ENCODE measurements at regions not wholly inside any gene's neighbourhood (a gene's known extent, or its start where the extent isn't known, plus 50 kb on each side); places are given as distances from the start of the nearest gene placed in this dataset.

- TF ChIP-seq REST (IDR thresholded peaks at IDR 0.05; ENCODE audit: insufficient read depth in 1 of 2, low read depth in 2 of 2, low read length in 2 of 2) (no peak), SIN3A (IDR thresholded peaks at IDR 0.05; ENCODE audit: borderline replicate concordance, insufficient read depth, low read length) (no peak), POLR2AphosphoS5 (IDR thresholded peaks at IDR 0.05; ENCODE audit: low read depth, low read length) (no peak)
Measured at GRCh38 chr5:60205071-60205470, 311.5 kb upstream of the PDE4D start.

- TF ChIP-seq FOXP2 (optimal IDR thresholded peaks at IDR 0.05; ENCODE audit: borderline replicate concordance, extremely low read depth, extremely low read length, insufficient read depth) (no peak), POLR2AphosphoS5 (IDR thresholded peaks at IDR 0.05; ENCODE audit: low read depth, low read length) (no peak), SIN3A (IDR thresholded peaks at IDR 0.05; ENCODE audit: borderline replicate concordance, insufficient read depth, low read length) (no peak), TAF1 (IDR thresholded peaks at IDR 0.05; ENCODE audit: borderline replicate concordance, insufficient read depth, low read length) (no peak), REST (IDR thresholded peaks at IDR 0.05; ENCODE audit: insufficient read depth in 1 of 2, low read depth in 2 of 2, low read length in 2 of 2) (no peak)
Measured at GRCh38 chr5:60196385-60197113, 303.0 kb upstream of the PDE4D start.

GRCh38 chr5:60195551-60195950 lies 302.0 kb upstream of the PDE4D start:
- no peak for TF ChIP-seq POLR2AphosphoS5 (IDR thresholded peaks at IDR 0.05; ENCODE audit: low read depth, low read length)
- TF ChIP-seq SIN3A (IDR thresholded peaks at IDR 0.05; ENCODE audit: borderline replicate concordance, insufficient read depth, low read length), result no peak
- no peak for TF ChIP-seq REST (IDR thresholded peaks at IDR 0.05; ENCODE audit: insufficient read depth in 1 of 2, low read depth in 2 of 2, low read length in 2 of 2)
- TF ChIP-seq TAF1 (IDR thresholded peaks at IDR 0.05; ENCODE audit: borderline replicate concordance, insufficient read depth, low read length), result no peak
- TF ChIP-seq FOXP2 (optimal IDR thresholded peaks at IDR 0.05; ENCODE audit: borderline replicate concordance, extremely low read depth, extremely low read length, insufficient read depth), result no peak

GRCh38 chr5:60195083-60195482 lies 301.6 kb upstream of the PDE4D start:
- no peak for TF ChIP-seq TAF1 (IDR thresholded peaks at IDR 0.05; ENCODE audit: borderline replicate concordance, insufficient read depth, low read length)
- TF ChIP-seq REST (IDR thresholded peaks at IDR 0.05; ENCODE audit: insufficient read depth in 1 of 2, low read depth in 2 of 2, low read length in 2 of 2), result no peak
- no peak for TF ChIP-seq POLR2AphosphoS5 (IDR thresholded peaks at IDR 0.05; ENCODE audit: low read depth, low read length)
